Stomach (tissue), 8 donors: ENCODE measurements at regions not wholly inside any gene's neighbourhood (a gene's known extent, or its start where the extent isn't known, plus 50 kb on each side); places are given as distances from the start of the nearest gene placed in this dataset.
A peak's percentile ranks its signal among the peaks of the same experiment; 100 is the strongest.

ENCODE experiments used
- DNase-seq, 2 donors: peaks; one replicate each; pipeline versions ENCODE4 v3.0.0 to v3.0.0-alpha.2; 2013 to 2019
- H3K27ac ChIP-seq, 5 donors: fragments of 200-600 bp in 4 of 5; sonication (generic) in 4 of 5; one replicate each; pipeline ENCODE4 v1.5.1; 2013 to 2019; ENCODE audit warnings: mild to moderate bottlenecking in 1 of 5, moderate library complexity in 1 of 5
- H3K27me3 ChIP-seq, 3 donors: fragments of 200-600 bp; sonication (generic); one replicate each; pipeline ENCODE4 v1.5.1; 2017 to 2019; ENCODE audit warnings: mixed run types in 1 of 3
- H3K36me3 ChIP-seq, 4 donors: fragments of 200-600 bp; sonication (generic); 1 replicate in 3 of 4; 2 replicates in 1 of 4; pipeline ENCODE4 v1.5.1; 2016 to 2019
- H3K4me1 ChIP-seq, 4 donors: fragments of 200-600 bp; sonication (generic); one replicate each; pipeline ENCODE4 v1.5.1; 2016 to 2019
- H3K4me3 ChIP-seq, 4 donors: fragments of 200-600 bp; sonication (generic) in 3 of 4; one replicate each; pipeline ENCODE4 v1.5.1; 2016 to 2019; ENCODE audit warnings: mild to moderate bottlenecking in 1 of 4
- H3K9me3 ChIP-seq, 4 donors: fragments of 200-600 bp; sonication (generic); one replicate each; pipeline ENCODE4 v1.5.1; 2016 to 2019
- EP300 ChIP-seq: sonication (generic); formaldehyde crosslinking; IDR thresholded peaks from one replicate; pipeline ENCODE4 v1.6.1; 2017; ENCODE audit warnings: antibody characterized with exemption
- POLR2A ChIP-seq, 4 donors: fragments of 450-650 bp; IDR thresholded peaks; one replicate each; pipeline ENCODE4 v1.6.1; 2016; ENCODE audit warnings: antibody characterized with exemption in 4 of 4, control low read depth in 2 of 4, mild to moderate bottlenecking in 1 of 4, moderate library complexity in 1 of 4
- POLR2AphosphoS5 ChIP-seq, 3 donors: sonication (generic); formaldehyde crosslinking; IDR thresholded peaks; one replicate each; pipeline ENCODE4 v1.6.1; 2016; ENCODE audit warnings: antibody characterized with exemption in 3 of 3
- WGBS, 5 donors: extraction: QIAGEN DNeasy Blood & Tissue Kit in 3 of 5; methylation state at CpG; one replicate each; pipeline versions ENCODE4 v1.1.5 to v1.1.7; 2013 to 2018; 5-methylcytosine and 5-hydroxymethylcytosine counted together
- intact Hi-C: fragments of 100-400 bp; cut with DNase I; formaldehyde crosslinking; loops from one replicate; pipeline ENCODE4 v1.15.1; 2023; ENCODE audit warnings: low total_unique reads
- TF ChIP-seq, protein P1 (sequence below), 7 experiments: fragments of 450-650 bp in 4 of 7; fragments of 200-600 bp in 3 of 7; sonication (generic) in 3 of 7; IDR thresholded peaks; one replicate each; pipeline ENCODE4 v1.5.1; 2016 to 2019; ENCODE audit warnings: antibody characterized with exemption in 7 of 7, control low read depth in 2 of 7, mild to moderate bottlenecking in 1 of 7
- donor health status: healthy with polysubstance abuse.
- donor health status: Bipolar disorder and iron deficiency.
- donor health status: healthy.

- H3K27me3 ChIP-seq = no peaks in the 10 kb centered on the region
- peak in 2 of 3 donors; percentile 45 to 74 for TF ChIP-seq POLR2AphosphoS5 (IDR thresholded peaks at IDR 0.05)
- TF ChIP-seq EP300 = no peak
- no peak for TF ChIP-seq POLR2A (IDR thresholded peaks at IDR 0.05)
- peak overlapping the region in 3 of 5 donors; percentile 37 to 48 (median 42) for H3K27ac ChIP-seq
- DNase-seq = peak in 1 of 2 donors; percentile 67
- intact Hi-C loops = no loop called here
- WGBS, 5 donors = 20 to 34% (median 30%) methylated on average over 4 of the region's 4 CpGs
- H3K36me3 ChIP-seq = no peaks in the 10 kb centered on the region
- peaks cover 0 to 34% (median 6%) of the 10 kb centered on the region in 4 donors for H3K4me1 ChIP-seq
- no peaks in the 10 kb centered on the region for H3K9me3 ChIP-seq
- H3K4me3 ChIP-seq = no peak overlapping the region
Observed at GRCh38 chr2:234422273-234422732, 74.6 kb downstream of the ARL4C start.

GRCh38 chr2:234420408-234420807 is 76.5 kb downstream of the ARL4C start:
- no peaks in the 10 kb centered on the region for H3K9me3 ChIP-seq
- no peaks in the 10 kb centered on the region for H3K27me3 ChIP-seq
- 36 to 61% (median 43%) methylated on average over 2 of the region's 2 CpGs for WGBS, 5 donors
- peaks cover 0 to 25% (median 3%) of the 10 kb centered on the region in 4 donors for H3K4me1 ChIP-seq
- TF ChIP-seq, protein P1, sequence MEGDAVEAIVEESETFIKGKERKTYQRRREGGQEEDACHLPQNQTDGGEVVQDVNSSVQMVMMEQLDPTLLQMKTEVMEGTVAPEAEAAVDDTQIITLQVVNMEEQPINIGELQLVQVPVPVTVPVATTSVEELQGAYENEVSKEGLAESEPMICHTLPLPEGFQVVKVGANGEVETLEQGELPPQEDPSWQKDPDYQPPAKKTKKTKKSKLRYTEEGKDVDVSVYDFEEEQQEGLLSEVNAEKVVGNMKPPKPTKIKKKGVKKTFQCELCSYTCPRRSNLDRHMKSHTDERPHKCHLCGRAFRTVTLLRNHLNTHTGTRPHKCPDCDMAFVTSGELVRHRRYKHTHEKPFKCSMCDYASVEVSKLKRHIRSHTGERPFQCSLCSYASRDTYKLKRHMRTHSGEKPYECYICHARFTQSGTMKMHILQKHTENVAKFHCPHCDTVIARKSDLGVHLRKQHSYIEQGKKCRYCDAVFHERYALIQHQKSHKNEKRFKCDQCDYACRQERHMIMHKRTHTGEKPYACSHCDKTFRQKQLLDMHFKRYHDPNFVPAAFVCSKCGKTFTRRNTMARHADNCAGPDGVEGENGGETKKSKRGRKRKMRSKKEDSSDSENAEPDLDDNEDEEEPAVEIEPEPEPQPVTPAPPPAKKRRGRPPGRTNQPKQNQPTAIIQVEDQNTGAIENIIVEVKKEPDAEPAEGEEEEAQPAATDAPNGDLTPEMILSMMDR (IDR thresholded peaks at IDR 0.05) = no peak
- TF ChIP-seq EP300 = no peak
- TF ChIP-seq POLR2A (IDR thresholded peaks at IDR 0.05) = no peak
- no peak for TF ChIP-seq POLR2AphosphoS5 (IDR thresholded peaks at IDR 0.05)
- intact Hi-C loops = no loop called here
- no peak overlapping the region for H3K4me3 ChIP-seq
- DNase-seq = peak in 1 of 2 donors; percentile 68
- no peak overlapping the region for H3K27ac ChIP-seq
- H3K36me3 ChIP-seq = no peaks in the 10 kb centered on the region

- intact Hi-C loops = no loop called here
- H3K27me3 ChIP-seq = no peaks in the 10 kb centered on the region
Observed at GRCh38 chr2:234419726-234420125, 77.2 kb downstream of the ARL4C start.

GRCh38 chr2:234415706-234416105 is 81.2 kb downstream of the ARL4C start:
- peaks cover 0 to 4% (median 0%) of the 10 kb centered on the region in 4 donors for H3K4me1 ChIP-seq
- no peak overlapping the region for H3K27ac ChIP-seq
- intact Hi-C loops = no loop called here
- no peaks in the 10 kb centered on the region for H3K9me3 ChIP-seq
- H3K4me3 ChIP-seq = no peak overlapping the region
- H3K27me3 ChIP-seq = peaks cover 0 to 5% (median 0%) of the 10 kb centered on the region in 3 donors
- TF ChIP-seq POLR2AphosphoS5 (IDR thresholded peaks at IDR 0.05) = no peak
- no peak for TF ChIP-seq POLR2A (IDR thresholded peaks at IDR 0.05)
- TF ChIP-seq EP300 = no peak
- TF ChIP-seq, protein P1 (IDR thresholded peaks at IDR 0.05) = no peak
- DNase-seq = no peak
- H3K36me3 ChIP-seq = no peaks in the 10 kb centered on the region
- WGBS, 5 donors = 79 to 87% (median 86%) methylated on average over 4 of the region's 4 CpGs

More at GRCh38 chr2:234419726-234420125, 77.2 kb downstream of the ARL4C start:
- TF ChIP-seq, protein P1 (IDR thresholded peaks at IDR 0.05) = no peak
- TF ChIP-seq POLR2A (IDR thresholded peaks at IDR 0.05) (no peak), POLR2AphosphoS5 (IDR thresholded peaks at IDR 0.05) (no peak), EP300 (no peak)
- Histone ChIP-seq H3K4me1 (peaks cover 0 to 25% (median 3%) of the 10 kb centered on the region in 4 donors), H3K9me3 (no peaks in the 10 kb centered on the region), H3K4me3 (no peak overlapping the region), H3K27ac (no peak overlapping the region), H3K36me3 (no peaks in the 10 kb centered on the region)
- DNase-seq = peak in 1 of 2 donors; percentile 28
- 72 to 88% (median 77%) methylated on average over 5 of the region's 5 CpGs for WGBS, 5 donors

DNA sequence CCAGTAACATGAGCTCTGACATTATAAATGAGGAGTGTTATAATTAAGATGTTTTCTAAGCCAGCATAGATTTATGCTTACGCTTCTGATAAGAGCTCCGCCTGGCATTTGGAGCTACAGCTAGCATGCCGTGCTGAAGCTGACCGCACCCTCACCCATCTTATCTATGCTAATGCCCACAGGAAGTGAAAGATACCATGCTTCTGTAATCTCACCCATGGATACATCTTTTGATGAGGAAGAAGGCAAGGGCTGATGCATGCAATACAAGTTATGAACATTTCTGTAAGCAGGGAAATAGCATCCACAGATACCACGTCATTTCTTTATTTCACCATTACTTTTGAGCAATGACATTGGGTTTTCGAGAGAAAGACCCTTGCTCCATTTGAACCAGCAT is 82.3 kb downstream of the ARL4C start:
- Histone ChIP-seq H3K27ac (no peak overlapping the region), H3K4me1 (no peaks in the 10 kb centered on the region), H3K27me3 (peaks cover 0 to 14% (median 0%) of the 10 kb centered on the region in 3 donors), H3K4me3 (no peak overlapping the region), H3K36me3 (no peaks in the 10 kb centered on the region), H3K9me3 (no peaks in the 10 kb centered on the region)
- peak in 1 of 2 donors; percentile 38 for DNase-seq
- no peak for TF ChIP-seq POLR2AphosphoS5 (IDR thresholded peaks at IDR 0.05)
- no peak for TF ChIP-seq EP300
- TF ChIP-seq, protein P1 (IDR thresholded peaks at IDR 0.05) = no peak
- no peak for TF ChIP-seq POLR2A (IDR thresholded peaks at IDR 0.05)
- whole genome bisulfite sequencing, 5 donors = 53 to 69% (median 60%) methylated on average over 6 of the region's 6 CpGs
- intact Hi-C loops = no loop called here
